ENCODE measurements at regions not wholly inside any gene's neighbourhood (a gene's known extent, or its start where the extent isn't known, plus 50 kb on each side); places are given as distances from the start of the nearest gene placed in this dataset.

- no peak for TF ChIP-seq EZH2 (IDR thresholded peaks at IDR 0.05; ENCODE audit: insufficient read depth, poor library complexity, severe bottlenecking)
- no peak for TF ChIP-seq EZH2phosphoT487 (IDR thresholded peaks at IDR 0.05; ENCODE audit: insufficient read depth, low read depth)
Measured at GRCh38 chr11:94681140-94681539, 87.0 kb upstream of the AMOTL1 start.

Measured in GM23248 (cell line).